Gastrocnemius medialis (tissue), 4 donors: ENCODE measurements at regions not wholly inside any gene's neighbourhood (a gene's known extent, or its start where the extent isn't known, plus 50 kb on each side); places are given as distances from the start of the nearest gene placed in this dataset.

Experiments used
- ATAC-seq, 2 donors: fragments of 150-250 bp; one replicate each; pipeline ENCODE4 v1.9.1; 2016
- DNase-seq, 2 donors: peaks; one replicate each; pipeline ENCODE4 v3.0.0-alpha.2; 2019
- H3K27ac ChIP-seq, 4 donors: fragments of 200-600 bp; sonication (generic); 1 replicate in 1 of 4; 2 replicates in 3 of 4; pipeline ENCODE4 v1.5.1; 2016 to 2018; ENCODE audit warnings: mild to moderate bottlenecking in 2 of 4, moderate library complexity in 1 of 4
- H3K27me3 ChIP-seq, 3 donors: fragments of 200-600 bp; sonication (generic) in 2 of 3; 1 replicate in 1 of 3; 2 replicates in 2 of 3; pipeline versions ENCODE4 v1.5.1 to v1.6.0; 2016 to 2019; ENCODE audit warnings: mild to moderate bottlenecking in 1 of 3, moderate library complexity in 1 of 3
- H3K36me3 ChIP-seq, 2 donors: fragments of 200-600 bp; sonication (generic) in 1 of 2; one replicate each; pipeline ENCODE4 v1.5.1; 2017 to 2018
- H3K4me1 ChIP-seq, 2 donors: fragments of 200-600 bp; sonication (generic) in 1 of 2; one replicate each; pipeline ENCODE4 v1.5.1; 2016 to 2017; ENCODE audit warnings: mild to moderate bottlenecking in 2 of 2
- H3K4me3 ChIP-seq, 4 donors: fragments of 200-600 bp; sonication (generic) in 3 of 4; 1 replicate in 1 of 4; 2 replicates in 3 of 4; pipeline ENCODE4 v1.5.1; 2016 to 2019; ENCODE audit warnings: mild to moderate bottlenecking in 2 of 4
- H3K9me3 ChIP-seq, 3 donors: fragments of 200-600 bp; sonication (generic) in 2 of 3; 1 replicate in 1 of 3; 2 replicates in 2 of 3; pipeline ENCODE4 v1.5.1; 2016 to 2019
- POLR2A ChIP-seq, 2 donors: fragments of 450-650 bp; IDR thresholded peaks; one replicate each; pipeline ENCODE4 v1.6.1; 2017; ENCODE audit warnings: antibody characterized with exemption in 2 of 2, mild to moderate bottlenecking in 2 of 2, moderate library complexity in 2 of 2
- in situ Hi-C, 4 donors: fragments of 200-750 bp; cut with MboI; loops; one replicate each; pipeline versions ENCODE4 v1.15.0 to v1.8.0; 2017; ENCODE audit warnings: low sequenced_read_pairs in 4 of 4
- intact Hi-C: fragments of 100-400 bp; cut with DNase I; formaldehyde crosslinking; loops from one replicate; pipeline ENCODE4 v1.15.1; 2023; ENCODE audit warnings: low total_unique reads
- TF ChIP-seq, protein P1 (sequence below), 5 experiments: fragments of 450-650 bp in 3 of 5; fragments of 200-600 bp in 2 of 5; sonication (generic) in 2 of 5; IDR thresholded peaks in 4 of 5; conservative IDR thresholded peaks in 1 of 5; 1 replicate in 4 of 5; 2 replicates in 1 of 5; pipeline ENCODE4 v1.5.1; 2016 to 2019; ENCODE audit warnings: antibody characterized with exemption in 5 of 5, mild to moderate bottlenecking in 3 of 5, moderate library complexity in 3 of 5

DNA sequence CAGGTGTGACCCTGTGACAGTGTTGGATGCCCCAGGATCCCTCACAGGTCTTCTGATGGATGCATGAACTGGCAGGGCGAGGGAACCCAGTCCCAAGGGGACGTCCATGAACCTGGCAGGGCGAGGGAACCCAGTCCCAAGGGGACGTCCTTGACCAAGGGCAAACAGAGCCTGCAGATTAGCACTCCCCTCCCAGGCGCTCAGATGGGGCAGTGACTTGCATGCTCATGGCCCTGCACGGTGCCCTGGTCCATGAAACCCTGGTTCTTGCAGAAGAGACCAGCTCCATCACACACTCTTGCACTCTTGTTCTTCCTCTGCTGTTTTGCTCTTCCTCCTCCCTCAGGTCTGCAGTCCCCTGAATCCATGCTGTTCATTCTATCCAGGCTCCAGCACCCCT, 192.7 kb downstream of the GALR1 start:
- no peaks in the 10 kb centered on the region for H3K4me1 ChIP-seq
- TF ChIP-seq POLR2A (IDR thresholded peaks at IDR 0.05) = no peak
- TF ChIP-seq, protein P1, sequence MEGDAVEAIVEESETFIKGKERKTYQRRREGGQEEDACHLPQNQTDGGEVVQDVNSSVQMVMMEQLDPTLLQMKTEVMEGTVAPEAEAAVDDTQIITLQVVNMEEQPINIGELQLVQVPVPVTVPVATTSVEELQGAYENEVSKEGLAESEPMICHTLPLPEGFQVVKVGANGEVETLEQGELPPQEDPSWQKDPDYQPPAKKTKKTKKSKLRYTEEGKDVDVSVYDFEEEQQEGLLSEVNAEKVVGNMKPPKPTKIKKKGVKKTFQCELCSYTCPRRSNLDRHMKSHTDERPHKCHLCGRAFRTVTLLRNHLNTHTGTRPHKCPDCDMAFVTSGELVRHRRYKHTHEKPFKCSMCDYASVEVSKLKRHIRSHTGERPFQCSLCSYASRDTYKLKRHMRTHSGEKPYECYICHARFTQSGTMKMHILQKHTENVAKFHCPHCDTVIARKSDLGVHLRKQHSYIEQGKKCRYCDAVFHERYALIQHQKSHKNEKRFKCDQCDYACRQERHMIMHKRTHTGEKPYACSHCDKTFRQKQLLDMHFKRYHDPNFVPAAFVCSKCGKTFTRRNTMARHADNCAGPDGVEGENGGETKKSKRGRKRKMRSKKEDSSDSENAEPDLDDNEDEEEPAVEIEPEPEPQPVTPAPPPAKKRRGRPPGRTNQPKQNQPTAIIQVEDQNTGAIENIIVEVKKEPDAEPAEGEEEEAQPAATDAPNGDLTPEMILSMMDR (IDR thresholded peaks at IDR 0.05 in 4 of 5, conservative IDR thresholded peaks at IDR 0.05 in 1 of 5) = no peak
- H3K4me3 ChIP-seq = no peak overlapping the region
- H3K27me3 ChIP-seq = no peaks in the 10 kb centered on the region
- H3K9me3 ChIP-seq = no peaks in the 10 kb centered on the region
- no peaks in the 10 kb centered on the region for H3K36me3 ChIP-seq
- in situ Hi-C loops (no loop called here), intact Hi-C loops (no loop called here)
- ATAC-seq = no peak
- H3K27ac ChIP-seq = no peak overlapping the region
- DNase-seq = no peak

DNA sequence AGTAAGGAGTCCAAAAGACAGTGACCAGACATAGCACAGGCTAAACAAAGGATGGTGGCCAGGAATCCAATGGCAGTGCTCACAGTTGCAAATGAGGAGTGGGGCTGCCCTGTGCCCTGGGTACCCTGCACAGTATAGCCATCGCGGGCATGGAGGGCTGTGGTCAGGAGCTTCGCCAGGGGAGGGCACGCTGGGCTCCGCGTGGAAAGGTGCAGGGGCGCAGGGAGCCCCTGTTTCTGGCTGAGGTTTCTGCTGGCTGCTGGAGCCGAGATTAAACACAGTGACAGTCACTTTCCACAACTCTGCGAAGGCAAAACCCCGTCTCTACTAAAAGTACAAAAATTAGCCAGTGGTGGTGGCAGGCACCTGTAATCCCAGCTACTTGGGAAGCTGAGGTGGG, 194.7 kb downstream of the GALR1 start:
- intact Hi-C loops (no loop called here), in situ Hi-C loops (no loop called here)
- Histone ChIP-seq H3K9me3 (no peaks in the 10 kb centered on the region), H3K4me1 (no peaks in the 10 kb centered on the region), H3K4me3 (no peak overlapping the region), H3K36me3 (no peaks in the 10 kb centered on the region), H3K27me3 (no peaks in the 10 kb centered on the region), H3K27ac (no peak overlapping the region)
- DNase-seq = no peak
- no peak for ATAC-seq
- no peak for TF ChIP-seq POLR2A (IDR thresholded peaks at IDR 0.05)
- TF ChIP-seq, protein P1 (IDR thresholded peaks at IDR 0.05 in 4 of 5, conservative IDR thresholded peaks at IDR 0.05 in 1 of 5) = no peak

DNA sequence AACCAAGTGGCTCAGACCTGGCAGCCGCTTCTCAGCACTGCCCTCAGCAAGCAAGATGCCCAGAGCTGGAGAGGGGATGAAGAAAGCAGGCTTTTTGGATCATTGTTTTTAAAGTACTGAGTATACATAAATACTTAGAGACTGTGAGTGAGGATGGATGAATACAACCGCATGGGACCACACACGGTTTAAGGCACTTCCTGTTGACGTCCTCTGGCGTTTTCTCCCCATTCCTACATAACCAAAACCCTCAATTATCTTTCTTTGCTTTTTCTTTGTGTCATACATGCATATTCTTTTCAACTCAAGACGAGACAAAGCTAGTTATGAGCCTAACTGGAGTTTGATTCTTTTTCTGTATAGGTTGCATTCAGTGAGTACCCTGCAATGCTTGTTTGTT, 198.4 kb downstream of the GALR1 start:
- no peaks in the 10 kb centered on the region for H3K36me3 ChIP-seq
- H3K4me3 ChIP-seq = no peak overlapping the region
- in situ Hi-C loops = no loop called here
- TF ChIP-seq, protein P1 (IDR thresholded peaks at IDR 0.05 in 4 of 5, conservative IDR thresholded peaks at IDR 0.05 in 1 of 5) = no peak
- TF ChIP-seq POLR2A (IDR thresholded peaks at IDR 0.05) = no peak
- ATAC-seq = no peak
- intact Hi-C loops = no loop called here
- H3K27me3 ChIP-seq = no peaks in the 10 kb centered on the region
- no peaks in the 10 kb centered on the region for H3K4me1 ChIP-seq
- H3K27ac ChIP-seq = no peak overlapping the region
- H3K9me3 ChIP-seq = no peaks in the 10 kb centered on the region
- no peak for DNase-seq

DNA sequence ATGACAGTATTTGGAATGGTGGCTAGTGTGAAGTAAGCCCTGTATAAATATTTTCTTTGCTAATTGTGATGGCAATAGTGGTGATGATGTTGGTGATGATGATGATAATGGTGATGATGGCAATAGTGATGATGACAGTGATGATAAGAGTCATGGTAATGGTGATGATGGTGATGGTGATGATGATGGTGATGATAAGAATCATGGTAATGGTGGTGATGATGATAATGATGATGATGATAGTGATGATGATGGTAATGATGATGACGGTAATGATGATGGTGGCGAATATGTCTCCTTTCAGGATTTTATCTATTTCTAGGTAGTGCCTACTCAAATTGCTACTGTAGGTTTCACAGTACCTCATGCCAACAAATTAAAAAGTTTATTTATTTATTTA, 205.4 kb downstream of the GALR1 start:
- Histone ChIP-seq H3K9me3 (no peaks in the 10 kb centered on the region), H3K27ac (no peak overlapping the region), H3K36me3 (no peaks in the 10 kb centered on the region), H3K27me3 (no peaks in the 10 kb centered on the region), H3K4me1 (no peaks in the 10 kb centered on the region), H3K4me3 (no peak overlapping the region)
- DNase-seq = no peak
- intact Hi-C loops (no loop called here), in situ Hi-C loops (loop anchor here in 1 of 4 donors (25.0 kb wide), 2 partner anchors 107 to 207 kb away; no protein-coding TSS in a partner anchor)
- TF ChIP-seq POLR2A (IDR thresholded peaks at IDR 0.05) = no peak
- TF ChIP-seq, protein P1 (IDR thresholded peaks at IDR 0.05 in 4 of 5, conservative IDR thresholded peaks at IDR 0.05 in 1 of 5) = no peak
- ATAC-seq = no peak

DNA sequence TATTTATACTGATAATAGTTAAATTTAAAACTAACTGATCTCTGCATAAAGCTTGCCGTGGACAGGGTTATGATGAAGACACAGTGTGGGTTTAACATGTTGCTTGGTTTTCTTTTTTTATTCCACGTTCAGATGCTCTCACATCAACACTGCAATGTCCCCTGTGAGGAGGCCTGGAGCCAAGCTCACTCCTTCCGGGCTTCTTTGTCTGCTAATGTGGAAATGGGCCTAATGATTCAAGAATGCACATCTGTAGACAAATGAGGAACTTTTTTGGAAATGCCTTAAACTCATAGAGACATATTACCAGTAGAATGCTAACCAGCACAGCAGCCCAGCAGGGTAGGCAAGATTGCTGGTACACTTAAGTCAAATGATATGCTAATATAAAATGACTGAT, 208.0 kb downstream of the GALR1 start:
- no peaks in the 10 kb centered on the region for H3K27me3 ChIP-seq
- no peaks in the 10 kb centered on the region for H3K36me3 ChIP-seq
- H3K27ac ChIP-seq = no peak overlapping the region
- TF ChIP-seq, protein P1 (IDR thresholded peaks at IDR 0.05 in 4 of 5, conservative IDR thresholded peaks at IDR 0.05 in 1 of 5) = no peak
- TF ChIP-seq POLR2A (IDR thresholded peaks at IDR 0.05) = no peak
- no peaks in the 10 kb centered on the region for H3K4me1 ChIP-seq
- intact Hi-C loops = no loop called here
- ATAC-seq (no peak), DNase-seq (no peak)
- no peaks in the 10 kb centered on the region for H3K9me3 ChIP-seq
- in situ Hi-C loops = loop anchor here in 1 of 4 donors (25.0 kb wide), 2 partner anchors 105 to 205 kb away; no protein-coding TSS in a partner anchor
- H3K4me3 ChIP-seq = no peak overlapping the region
